Testis (tissue), 2 donors: ENCODE measurements at regions not wholly inside any gene's neighbourhood (a gene's known extent, or its start where the extent isn't known, plus 50 kb on each side); places are given as distances from the start of the nearest gene placed in this dataset.

Experiments used
- CTCF ChIP-seq, 3 experiments: fragments of 450-650 bp in 2 of 3; fragments of 200-600 bp in 1 of 3; sonication (generic) in 1 of 3; IDR thresholded peaks; one replicate each; pipeline ENCODE4 v1.5.1; 2016 to 2019; ENCODE audit warnings: antibody characterized with exemption in 3 of 3, mild to moderate bottlenecking in 2 of 3, moderate library complexity in 1 of 3
- POLR2A ChIP-seq: fragments of 450-650 bp; IDR thresholded peaks from one replicate; pipeline ENCODE4 v1.6.1; 2017; ENCODE audit warnings: antibody characterized with exemption, mild to moderate bottlenecking, moderate library complexity

- TF ChIP-seq CTCF (IDR thresholded peaks at IDR 0.05) (no peak), POLR2A (no peak)
Observed at GRCh38 chr11:95625164-95625900, 164.2 kb downstream of the FAM76B start.
